ENCODE measurements at regions not wholly inside any gene's neighbourhood (a gene's known extent, or its start where the extent isn't known, plus 50 kb on each side); places are given as distances from the start of the nearest gene placed in this dataset.

DNA sequence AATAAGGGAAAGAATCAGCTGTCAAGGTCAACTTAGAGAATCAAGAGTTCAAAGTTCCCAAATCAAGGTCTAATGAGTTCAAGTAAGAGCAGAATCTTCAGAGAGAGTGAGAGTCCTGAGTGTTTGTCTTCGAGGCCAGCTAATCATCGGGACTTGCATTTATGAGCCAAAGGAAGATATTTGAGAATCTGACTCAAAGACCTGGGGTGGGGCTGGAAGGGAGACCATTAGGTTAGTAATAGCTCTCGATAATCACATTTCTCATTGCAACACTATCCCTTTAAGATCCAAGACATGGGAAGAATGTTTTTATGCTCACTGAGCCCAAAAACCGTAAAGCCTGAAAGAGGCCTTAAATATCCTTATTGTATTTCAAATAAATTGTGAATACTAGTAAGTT lies 72.0 kb upstream of the FSHR start:
- Histone ChIP-seq H3K27me3 (no peaks in the 10 kb centered on the region), H3K4me3 (no peak overlapping the region), H3K4me1 (no peaks in the 10 kb centered on the region), H3K9me3 (no peaks in the 10 kb centered on the region), H3K36me3 (no peaks in the 10 kb centered on the region), H3K27ac (no peak overlapping the region)
- TF ChIP-seq CTCF (IDR thresholded peaks at IDR 0.05) (no peak), POLR2A (IDR thresholded peaks at IDR 0.05) (no peak)
- DNase-seq = no peak

DNA sequence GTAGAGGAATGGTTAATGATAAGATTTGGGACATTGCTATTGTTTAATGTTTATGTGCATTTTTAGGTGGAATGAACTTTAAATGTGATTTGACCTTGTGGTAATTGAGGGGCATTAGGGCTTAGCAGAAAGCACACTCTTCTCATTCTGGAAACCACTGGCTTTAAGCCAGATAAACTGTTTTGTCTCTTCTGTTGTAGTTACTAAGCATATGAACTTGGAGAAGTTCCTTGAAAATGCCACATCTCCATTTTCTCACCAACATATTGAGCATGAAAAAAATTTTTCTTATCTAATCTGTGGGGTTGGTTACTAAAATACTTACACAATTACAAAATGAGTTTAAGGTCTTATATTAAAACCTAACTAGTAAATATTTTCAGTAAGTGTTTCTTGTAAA lies 70.8 kb upstream of the FSHR start:
- Histone ChIP-seq H3K4me1 (no peaks in the 10 kb centered on the region), H3K9me3 (no peaks in the 10 kb centered on the region), H3K27me3 (no peaks in the 10 kb centered on the region), H3K27ac (no peak overlapping the region), H3K36me3 (no peaks in the 10 kb centered on the region), H3K4me3 (no peak overlapping the region)
- no peak for DNase-seq
- TF ChIP-seq POLR2A (IDR thresholded peaks at IDR 0.05) = no peak

- TF ChIP-seq CTCF (IDR thresholded peaks at IDR 0.05) = no peak
- TF ChIP-seq POLR2A (IDR thresholded peaks at IDR 0.05) = no peak
- no peaks in the 10 kb centered on the region for H3K36me3 ChIP-seq
- H3K27ac ChIP-seq = no peak overlapping the region
- no peak overlapping the region for H3K4me3 ChIP-seq
- H3K4me1 ChIP-seq = no peaks in the 10 kb centered on the region
- H3K27me3 ChIP-seq = no peaks in the 10 kb centered on the region
- H3K9me3 ChIP-seq = no peaks in the 10 kb centered on the region
- no peak for DNase-seq
Observed at GRCh38 chr2:49224426-49225010, 70.2 kb upstream of the FSHR start.

DNA sequence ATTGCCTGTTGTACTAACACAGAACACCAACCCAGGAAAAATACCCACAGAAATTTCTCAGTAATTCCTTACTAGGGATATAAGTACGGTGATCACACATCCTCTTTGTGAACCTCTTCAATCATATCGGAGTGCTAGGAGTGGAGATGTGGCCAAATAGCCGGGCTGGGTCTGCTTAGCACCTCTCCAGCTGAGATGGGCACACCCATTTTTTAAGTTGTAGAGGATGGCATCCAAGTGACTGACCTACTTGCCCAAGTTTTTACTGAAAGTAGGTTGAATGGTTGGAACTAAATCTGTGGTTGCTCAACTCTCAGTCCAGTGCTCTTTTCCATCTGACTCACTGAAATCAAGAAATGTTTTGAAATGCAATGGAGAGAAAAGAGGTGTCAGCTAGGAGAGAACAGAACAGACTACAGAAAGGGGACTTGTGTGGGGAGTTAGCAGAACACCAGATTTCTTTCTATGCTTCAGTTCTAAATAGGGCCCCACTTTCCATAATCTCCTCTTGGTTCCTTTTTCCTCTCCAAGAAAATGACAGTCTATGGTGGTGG lies 68.7 kb upstream of the FSHR start:
- no peak for DNase-seq
- Histone ChIP-seq H3K27me3 (no peaks in the 10 kb centered on the region), H3K4me3 (no peak overlapping the region), H3K27ac (no peak overlapping the region), H3K9me3 (no peaks in the 10 kb centered on the region), H3K36me3 (no peaks in the 10 kb centered on the region), H3K4me1 (no peaks in the 10 kb centered on the region)
- TF ChIP-seq POLR2A (IDR thresholded peaks at IDR 0.05) (no peak), CTCF (IDR thresholded peaks at IDR 0.05) (no peak)

DNA sequence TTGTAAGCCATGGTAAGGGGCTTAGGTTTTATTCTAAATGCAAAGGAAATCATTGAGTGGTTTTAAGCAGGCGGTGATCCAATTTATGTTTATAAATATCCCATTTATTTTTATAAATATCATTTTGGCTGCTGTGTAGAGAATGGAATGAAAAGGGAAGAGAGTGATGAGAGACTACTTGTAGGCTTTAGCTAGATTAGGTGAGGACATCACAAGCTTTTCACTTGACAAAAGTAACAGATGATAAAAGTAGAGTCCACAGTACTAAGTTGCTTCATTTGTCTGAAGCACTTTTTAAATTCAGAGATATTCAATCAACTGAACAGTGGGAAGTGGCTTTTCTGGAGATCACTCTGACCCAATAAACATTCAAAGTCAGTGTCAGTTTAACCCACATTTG lies 65.4 kb upstream of the FSHR start:
- Histone ChIP-seq H3K4me3 (no peak overlapping the region), H3K4me1 (no peaks in the 10 kb centered on the region), H3K27ac (no peak overlapping the region), H3K27me3 (no peaks in the 10 kb centered on the region), H3K9me3 (no peaks in the 10 kb centered on the region), H3K36me3 (no peaks in the 10 kb centered on the region)
- no peak for DNase-seq
- no peak for TF ChIP-seq POLR2A (IDR thresholded peaks at IDR 0.05)

GRCh38 chr2:49210191-49210590 lies 55.9 kb upstream of the FSHR start:
- TF ChIP-seq POLR2A (IDR thresholded peaks at IDR 0.05) (no peak), CTCF (IDR thresholded peaks at IDR 0.05) (no peak)
- DNase-seq = no peak
- Histone ChIP-seq H3K9me3 (no peaks in the 10 kb centered on the region), H3K4me3 (no peak overlapping the region), H3K27ac (no peak overlapping the region), H3K36me3 (no peaks in the 10 kb centered on the region), H3K4me1 (no peaks in the 10 kb centered on the region), H3K27me3 (no peaks in the 10 kb centered on the region)

- Histone ChIP-seq H3K36me3 (no peaks in the 10 kb centered on the region), H3K9me3 (no peaks in the 10 kb centered on the region), H3K4me1 (no peaks in the 10 kb centered on the region), H3K27ac (no peak overlapping the region), H3K4me3 (no peak overlapping the region), H3K27me3 (no peaks in the 10 kb centered on the region)
- DNase-seq = no peak
- TF ChIP-seq CTCF (IDR thresholded peaks at IDR 0.05) (no peak), POLR2A (IDR thresholded peaks at IDR 0.05) (no peak)
Observed at GRCh38 chr2:49207204-49207603, 52.9 kb upstream of the FSHR start.
